ENCODE measurements at regions not wholly inside any gene's neighbourhood (a gene's known extent, or its start where the extent isn't known, plus 50 kb on each side); places are given as distances from the start of the nearest gene placed in this dataset.

DNA sequence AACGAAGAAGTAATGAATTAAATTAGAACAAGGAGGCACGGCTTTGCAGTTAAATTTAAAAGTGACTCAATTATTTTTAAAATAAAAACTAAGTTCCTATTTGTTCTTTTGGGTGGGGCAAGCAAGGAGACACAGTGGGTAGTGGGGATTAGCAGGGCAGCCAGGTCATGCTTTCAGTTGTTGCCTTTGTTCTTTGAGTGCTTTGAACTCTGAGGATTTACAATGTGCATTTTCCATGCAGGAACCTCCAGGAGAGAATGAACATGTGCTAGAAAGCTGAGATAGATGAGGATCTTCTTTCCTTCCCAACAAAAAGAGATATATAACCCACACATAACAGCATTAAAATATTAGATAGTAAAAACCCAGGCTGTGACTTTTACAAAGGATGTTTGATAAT, 420.4 kb upstream of the CTSO start:
- TF ChIP-seq, protein P1, sequence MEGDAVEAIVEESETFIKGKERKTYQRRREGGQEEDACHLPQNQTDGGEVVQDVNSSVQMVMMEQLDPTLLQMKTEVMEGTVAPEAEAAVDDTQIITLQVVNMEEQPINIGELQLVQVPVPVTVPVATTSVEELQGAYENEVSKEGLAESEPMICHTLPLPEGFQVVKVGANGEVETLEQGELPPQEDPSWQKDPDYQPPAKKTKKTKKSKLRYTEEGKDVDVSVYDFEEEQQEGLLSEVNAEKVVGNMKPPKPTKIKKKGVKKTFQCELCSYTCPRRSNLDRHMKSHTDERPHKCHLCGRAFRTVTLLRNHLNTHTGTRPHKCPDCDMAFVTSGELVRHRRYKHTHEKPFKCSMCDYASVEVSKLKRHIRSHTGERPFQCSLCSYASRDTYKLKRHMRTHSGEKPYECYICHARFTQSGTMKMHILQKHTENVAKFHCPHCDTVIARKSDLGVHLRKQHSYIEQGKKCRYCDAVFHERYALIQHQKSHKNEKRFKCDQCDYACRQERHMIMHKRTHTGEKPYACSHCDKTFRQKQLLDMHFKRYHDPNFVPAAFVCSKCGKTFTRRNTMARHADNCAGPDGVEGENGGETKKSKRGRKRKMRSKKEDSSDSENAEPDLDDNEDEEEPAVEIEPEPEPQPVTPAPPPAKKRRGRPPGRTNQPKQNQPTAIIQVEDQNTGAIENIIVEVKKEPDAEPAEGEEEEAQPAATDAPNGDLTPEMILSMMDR (conservative IDR thresholded peaks at IDR 0.05), result no peak
- TF ChIP-seq EZH2 (IDR thresholded peaks at IDR 0.05; ENCODE audit: low read depth), result no peak
